OCI-LY7 (cell line): ENCODE measurements at regions not wholly inside any gene's neighbourhood (a gene's known extent, or its start where the extent isn't known, plus 50 kb on each side); places are given as distances from the start of the nearest gene placed in this dataset.

ENCODE experiments used
- EZH2phosphoT487 ChIP-seq: fragments of 200-600 bp; sonication (generic); IDR thresholded peaks from 2 replicates; pipeline ENCODE4 v1.6.1; 2018; ENCODE audit warnings: low read depth, borderline replicate concordance, mild to moderate bottlenecking, mixed run types, antibody characterized with exemption, low read length, moderate library complexity, mixed read lengths
- TF ChIP-seq, protein P1 (sequence below): fragments of 200-600 bp; sonication (generic); conservative IDR thresholded peaks from 2 replicates; pipeline ENCODE4 v1.5.1; 2014; ENCODE audit warnings: mild to moderate bottlenecking, antibody characterized with exemption, low read length, moderate library complexity, mixed read lengths

DNA sequence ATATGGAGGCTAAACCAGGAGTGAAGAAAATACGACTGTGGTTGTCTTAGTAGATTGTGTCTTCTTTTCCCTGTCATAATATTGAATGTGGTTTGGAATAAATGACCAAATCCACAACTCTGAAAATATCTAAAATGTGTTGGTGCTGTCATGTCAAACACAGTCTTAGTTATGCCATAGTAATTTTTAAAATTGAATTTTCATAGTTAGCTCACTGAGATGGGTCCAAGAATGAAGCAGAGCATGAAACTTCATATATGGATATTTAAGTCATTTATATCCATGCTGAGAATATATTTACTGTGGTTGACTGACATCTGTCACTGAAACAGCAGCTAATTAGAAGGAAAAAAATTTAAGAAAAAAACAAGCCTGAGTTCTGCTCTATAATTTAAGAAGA lies 260.4 kb upstream of the ATP10B start:
- TF ChIP-seq, protein P1, sequence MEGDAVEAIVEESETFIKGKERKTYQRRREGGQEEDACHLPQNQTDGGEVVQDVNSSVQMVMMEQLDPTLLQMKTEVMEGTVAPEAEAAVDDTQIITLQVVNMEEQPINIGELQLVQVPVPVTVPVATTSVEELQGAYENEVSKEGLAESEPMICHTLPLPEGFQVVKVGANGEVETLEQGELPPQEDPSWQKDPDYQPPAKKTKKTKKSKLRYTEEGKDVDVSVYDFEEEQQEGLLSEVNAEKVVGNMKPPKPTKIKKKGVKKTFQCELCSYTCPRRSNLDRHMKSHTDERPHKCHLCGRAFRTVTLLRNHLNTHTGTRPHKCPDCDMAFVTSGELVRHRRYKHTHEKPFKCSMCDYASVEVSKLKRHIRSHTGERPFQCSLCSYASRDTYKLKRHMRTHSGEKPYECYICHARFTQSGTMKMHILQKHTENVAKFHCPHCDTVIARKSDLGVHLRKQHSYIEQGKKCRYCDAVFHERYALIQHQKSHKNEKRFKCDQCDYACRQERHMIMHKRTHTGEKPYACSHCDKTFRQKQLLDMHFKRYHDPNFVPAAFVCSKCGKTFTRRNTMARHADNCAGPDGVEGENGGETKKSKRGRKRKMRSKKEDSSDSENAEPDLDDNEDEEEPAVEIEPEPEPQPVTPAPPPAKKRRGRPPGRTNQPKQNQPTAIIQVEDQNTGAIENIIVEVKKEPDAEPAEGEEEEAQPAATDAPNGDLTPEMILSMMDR = no peak
- no peak for TF ChIP-seq EZH2phosphoT487
